ENCODE measurements at regions not wholly inside any gene's neighbourhood (a gene's known extent, or its start where the extent isn't known, plus 50 kb on each side); places are given as distances from the start of the nearest gene placed in this dataset.

- TF ChIP-seq, protein P1, sequence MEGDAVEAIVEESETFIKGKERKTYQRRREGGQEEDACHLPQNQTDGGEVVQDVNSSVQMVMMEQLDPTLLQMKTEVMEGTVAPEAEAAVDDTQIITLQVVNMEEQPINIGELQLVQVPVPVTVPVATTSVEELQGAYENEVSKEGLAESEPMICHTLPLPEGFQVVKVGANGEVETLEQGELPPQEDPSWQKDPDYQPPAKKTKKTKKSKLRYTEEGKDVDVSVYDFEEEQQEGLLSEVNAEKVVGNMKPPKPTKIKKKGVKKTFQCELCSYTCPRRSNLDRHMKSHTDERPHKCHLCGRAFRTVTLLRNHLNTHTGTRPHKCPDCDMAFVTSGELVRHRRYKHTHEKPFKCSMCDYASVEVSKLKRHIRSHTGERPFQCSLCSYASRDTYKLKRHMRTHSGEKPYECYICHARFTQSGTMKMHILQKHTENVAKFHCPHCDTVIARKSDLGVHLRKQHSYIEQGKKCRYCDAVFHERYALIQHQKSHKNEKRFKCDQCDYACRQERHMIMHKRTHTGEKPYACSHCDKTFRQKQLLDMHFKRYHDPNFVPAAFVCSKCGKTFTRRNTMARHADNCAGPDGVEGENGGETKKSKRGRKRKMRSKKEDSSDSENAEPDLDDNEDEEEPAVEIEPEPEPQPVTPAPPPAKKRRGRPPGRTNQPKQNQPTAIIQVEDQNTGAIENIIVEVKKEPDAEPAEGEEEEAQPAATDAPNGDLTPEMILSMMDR (IDR thresholded peaks at IDR 0.05), result no peak
- TF ChIP-seq ZFX (IDR thresholded peaks at IDR 0.05; ENCODE audit: borderline replicate concordance), result no peak
These were observed 656.6 kb downstream of the ANKRD50 start for GRCh38 chr4:124055896-124056295.

Data from 22Rv1 (cell line).